HTR-8/SVneo (cell line): ENCODE measurements at regions not wholly inside any gene's neighbourhood (a gene's known extent, or its start where the extent isn't known, plus 50 kb on each side); places are given as distances from the start of the nearest gene placed in this dataset.

Source experiments
- DNase-seq: peaks from one replicate; pipeline ENCODE4 v3.0.0; 2011; ENCODE audit warnings: low spot score, mixed read lengths; ENCODE audit not compliant: insufficient read length
- FAIRE-seq: peaks from 2 replicates; lab custom pipeline; 2011; peaks lifted over from hg19 to GRCh38; lab: Jason Lieb, UNC

DNA sequence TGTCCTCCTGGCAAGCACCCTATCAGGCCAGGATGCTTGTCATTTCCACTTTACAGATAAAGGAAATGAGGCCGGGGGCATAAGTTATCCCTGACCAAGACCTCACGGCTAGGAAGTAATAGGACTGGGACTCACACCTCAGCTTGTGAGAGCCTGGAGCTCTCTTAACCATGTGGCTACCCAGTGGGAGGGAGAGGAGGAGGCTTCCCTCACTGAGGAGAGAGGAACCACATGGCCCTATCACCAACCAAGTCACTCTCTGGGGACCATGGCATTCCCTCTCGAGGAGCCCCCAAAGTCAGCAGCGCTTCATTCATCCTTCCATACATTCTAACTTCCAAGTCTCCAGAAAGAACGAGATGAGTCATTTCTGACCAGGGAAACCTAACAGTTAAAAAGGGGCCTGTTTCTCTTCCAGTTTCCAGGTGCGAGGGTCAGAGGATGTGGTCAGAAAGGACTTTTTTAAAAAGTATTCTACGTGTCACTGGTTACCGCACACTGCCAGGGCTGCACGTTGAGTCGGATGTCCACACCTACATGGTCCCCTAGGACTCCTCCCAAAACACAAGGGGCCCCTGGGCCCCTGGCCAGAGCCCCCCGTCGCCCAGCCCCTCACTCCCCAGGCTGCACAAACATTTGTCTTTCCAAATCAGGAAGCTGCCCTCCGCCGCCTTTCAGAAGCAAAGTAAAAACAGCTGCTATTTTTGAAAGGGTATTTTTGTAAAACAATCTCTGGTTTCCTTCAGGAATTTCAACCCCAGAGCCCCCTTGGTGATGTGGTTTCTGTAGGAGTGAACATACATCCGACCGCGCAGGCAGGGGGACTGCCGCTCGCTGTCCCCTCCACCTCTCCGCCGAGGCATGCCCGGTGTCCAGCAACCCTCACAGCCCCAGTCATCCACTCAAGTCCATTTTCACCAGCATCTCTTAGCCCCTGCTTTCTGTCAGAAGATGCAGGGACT, 128.2 kb upstream of the CHST15 start:
- FAIRE-seq = no peak
- DNase-seq = no peak

- DNase-seq (no peak), FAIRE-seq (no peak)
Observed at GRCh38 chr10:124220971-124221355, 127.6 kb upstream of the CHST15 start.

- FAIRE-seq (no peak), DNase-seq (no peak)
Observed at GRCh38 chr10:124220547-124220946, 127.1 kb upstream of the CHST15 start.

GRCh38 chr10:124219655-124220054, 126.3 kb upstream of the CHST15 start:
- FAIRE-seq = no peak
- no peak for DNase-seq

GRCh38 chr10:124219062-124219461, 125.7 kb upstream of the CHST15 start:
- no peak for FAIRE-seq
- DNase-seq = no peak

DNA sequence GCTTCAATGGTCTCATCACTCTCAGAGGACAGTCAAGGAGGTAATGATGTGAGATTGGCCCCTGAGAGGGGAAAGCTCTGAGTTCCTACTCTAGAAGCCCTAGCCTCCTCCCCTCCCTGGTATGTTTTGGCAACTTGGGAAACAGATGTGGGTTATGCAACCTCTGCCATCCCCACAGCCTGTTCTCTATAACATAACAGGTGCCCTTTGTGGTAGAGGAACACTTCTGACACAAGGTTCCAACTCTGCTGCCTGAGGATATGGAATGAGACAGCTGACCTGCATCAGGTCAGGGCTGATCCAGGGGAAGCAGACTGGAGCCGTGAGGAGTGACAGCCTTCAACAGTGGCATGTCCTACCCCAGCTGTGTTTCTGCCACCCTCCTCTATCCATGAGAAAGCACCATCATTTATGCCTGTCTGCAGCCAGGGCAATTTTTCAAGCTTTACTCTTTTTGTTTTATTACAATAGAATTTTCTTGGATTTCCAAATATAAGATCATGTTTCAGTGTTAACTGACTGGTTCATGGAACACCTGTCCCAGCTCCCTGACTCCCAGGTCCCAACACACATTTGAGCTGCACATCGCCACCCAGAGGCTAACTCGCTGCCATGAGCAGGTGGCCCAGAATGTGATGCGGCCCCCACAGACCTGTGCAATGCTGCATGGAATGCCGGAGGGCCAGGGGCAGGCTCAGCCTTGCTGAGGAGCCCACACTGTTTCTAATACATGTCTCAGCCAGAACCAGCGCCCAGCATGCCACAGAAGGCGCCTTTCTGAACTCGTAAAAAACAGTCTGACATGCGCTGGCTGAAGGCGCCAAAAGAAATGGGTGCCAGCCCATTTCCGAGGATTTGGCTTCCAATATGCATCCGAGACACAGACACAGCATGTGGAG, 124.8 kb upstream of the CHST15 start:
- FAIRE-seq = no peak
- no peak for DNase-seq

GRCh38 chr10:124217031-124217430, 123.6 kb upstream of the CHST15 start:
- no peak for FAIRE-seq
- no peak for DNase-seq

GRCh38 chr10:124214610-124215375, 121.4 kb upstream of the CHST15 start:
- DNase-seq (no peak), FAIRE-seq (no peak)

GRCh38 chr10:124213899-124214510, 120.6 kb upstream of the CHST15 start:
- no peak for FAIRE-seq
- DNase-seq = no peak

DNA sequence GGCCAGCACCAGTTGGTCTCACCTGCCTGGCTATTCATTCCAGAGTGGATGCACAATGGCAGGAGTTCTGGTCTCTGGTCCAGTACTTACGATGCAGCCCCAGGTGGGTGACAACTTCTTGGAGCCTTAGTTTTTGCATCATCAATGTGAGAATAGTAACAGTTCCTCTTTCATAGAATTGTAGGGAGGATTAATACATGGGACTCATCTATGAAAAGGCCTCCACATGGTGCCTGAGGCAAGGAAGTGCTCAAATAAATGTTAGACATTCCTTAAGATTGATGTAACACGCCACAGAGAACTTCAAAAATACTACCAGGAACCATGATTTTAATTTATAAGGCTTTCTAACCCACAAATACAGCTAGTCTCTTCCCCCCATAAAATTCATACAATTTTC, 120.1 kb upstream of the CHST15 start:
- DNase-seq = no peak
- no peak for FAIRE-seq

- no peak for FAIRE-seq
- DNase-seq = no peak
Observed at GRCh38 chr10:124212702-124213101, 119.3 kb upstream of the CHST15 start.

- FAIRE-seq (no peak), DNase-seq (no peak)
Observed at GRCh38 chr10:124211921-124212320, 118.5 kb upstream of the CHST15 start.

DNA sequence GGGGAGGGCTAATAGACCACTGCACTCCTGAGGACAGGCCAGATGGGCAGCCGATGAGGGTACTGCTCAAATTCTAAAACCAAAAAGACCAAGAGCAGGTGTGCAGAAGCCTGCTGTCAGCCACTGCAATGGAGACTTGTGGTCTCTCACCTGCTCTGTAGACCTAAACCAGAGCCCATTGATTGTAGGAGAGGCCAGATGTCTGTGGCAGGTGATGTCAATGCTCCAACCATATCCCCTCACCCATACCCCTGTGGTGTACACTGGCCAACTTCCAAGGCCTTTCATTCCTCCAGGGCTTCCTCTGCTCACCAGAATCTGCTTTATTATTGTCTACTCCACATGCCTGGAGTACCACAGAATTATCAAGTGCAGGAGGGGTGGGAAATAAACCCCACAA, 116.9 kb upstream of the CHST15 start:
- no peak for FAIRE-seq

GRCh38 chr10:124207391-124207790, 114.0 kb upstream of the CHST15 start:
- FAIRE-seq (no peak), DNase-seq (no peak)

More for the DNA sequence above, 116.9 kb upstream of the CHST15 start:
- no peak for DNase-seq

GRCh38 chr10:124206616-124207015, 113.2 kb upstream of the CHST15 start:
- FAIRE-seq = no peak
- DNase-seq = no peak

GRCh38 chr10:124205432-124205831, 112.0 kb upstream of the CHST15 start:
- DNase-seq = no peak

DNA sequence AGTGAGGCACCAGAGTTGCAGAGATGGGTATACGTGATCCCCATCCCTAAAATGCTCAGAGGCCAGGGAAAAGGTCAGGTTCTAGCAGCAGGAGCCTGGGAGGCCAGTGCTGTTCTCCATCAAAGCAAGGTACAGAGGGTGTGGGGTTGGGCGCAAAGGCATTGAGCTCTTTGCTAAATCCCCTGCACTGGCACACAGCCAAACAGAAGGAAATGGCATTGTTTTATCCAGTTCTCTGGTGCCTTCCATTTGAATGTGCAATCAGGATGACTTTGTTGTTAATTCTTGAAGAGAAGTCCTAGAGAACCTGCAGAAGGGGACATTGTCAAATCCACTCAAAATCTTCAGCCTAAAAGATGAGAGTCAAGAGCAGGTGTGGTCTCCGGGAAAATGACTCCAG, 111.3 kb upstream of the CHST15 start:
- DNase-seq = no peak
- no peak for FAIRE-seq

More at GRCh38 chr10:124205432-124205831, 112.0 kb upstream of the CHST15 start:
- no peak for FAIRE-seq

DNA sequence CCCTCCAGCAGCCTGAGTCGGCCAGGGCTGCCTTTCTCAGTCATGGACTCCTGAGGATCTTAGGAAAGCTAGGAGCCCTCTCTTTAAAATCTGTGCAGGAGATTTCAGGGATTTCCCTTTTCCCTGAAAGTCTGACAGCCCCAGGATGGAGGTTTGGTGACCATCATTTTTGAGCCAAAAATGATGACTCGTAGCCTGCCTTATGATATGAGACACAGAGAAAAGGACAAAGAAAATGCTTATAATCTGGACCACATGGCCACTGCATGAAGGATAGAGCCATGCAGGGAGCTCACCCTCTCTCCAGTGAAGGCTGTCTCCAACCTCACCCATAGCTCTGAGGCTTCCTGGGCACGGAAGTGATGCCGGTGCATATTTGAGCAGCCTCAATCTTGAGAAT, 106.6 kb upstream of the CHST15 start:
- no peak for FAIRE-seq
- no peak for DNase-seq

DNA sequence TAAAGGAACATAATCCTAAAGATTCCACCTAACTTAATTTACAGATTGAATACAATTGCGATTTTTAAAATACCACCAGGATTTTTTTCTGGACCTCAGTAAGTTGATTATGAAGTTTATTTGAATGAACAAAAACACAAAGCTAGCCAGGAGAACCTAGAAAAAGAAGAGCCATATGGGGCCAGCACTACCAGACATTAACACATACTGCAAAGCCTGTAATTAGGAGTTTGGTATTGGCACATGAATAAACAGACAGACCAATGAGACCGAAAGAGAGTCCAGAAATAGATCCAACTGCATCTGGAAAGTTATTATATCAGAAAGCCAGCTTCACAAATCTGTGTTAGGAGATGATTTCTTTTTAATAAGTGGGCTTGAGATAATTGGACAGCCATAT, 105.5 kb upstream of the CHST15 start:
- DNase-seq (no peak), FAIRE-seq (no peak)

- no peak for DNase-seq
- no peak for FAIRE-seq
Observed at GRCh38 chr10:124198125-124198501, 104.7 kb upstream of the CHST15 start.
